K562 (cell line): ENCODE measurements at regions not wholly inside any gene's neighbourhood (a gene's known extent, or its start where the extent isn't known, plus 50 kb on each side); places are given as distances from the start of the nearest gene placed in this dataset.
A peak's percentile ranks its signal among the peaks of the same experiment; 100 is the strongest.
"Not testable (repeated sequence)": the region's sequence is repeated elsewhere in the genome, so short reads cannot be mapped to it uniquely, and the experiment has no call there.

Experiments
- ATF1 ChIP-seq, 2 experiments: fragments of 450-650 bp in 1 of 2; IDR thresholded peaks; 2 replicates each; pipeline ENCODE4 v1.6.1; 2016; ENCODE audit warnings: missing compliant biosample characterization in 1 of 2, missing genetic modification characterization in 1 of 2
- CSDE1 ChIP-seq, 2 experiments: fragments of 450-650 bp; IDR thresholded peaks; 2 replicates each; pipeline ENCODE4 v1.6.1; 2016; ENCODE audit warnings: mild to moderate bottlenecking in 1 of 2
- EHMT2 ChIP-seq: fragments of 450-650 bp; IDR thresholded peaks from 2 replicates; pipeline ENCODE4 v1.6.1; 2018; ENCODE audit warnings: antibody characterized with exemption
- EP400 ChIP-seq: fragments of 450-650 bp; IDR thresholded peaks from 2 replicates; pipeline ENCODE4 v1.6.1; 2017; ENCODE audit warnings: antibody characterized with exemption, mild to moderate bottlenecking, moderate library complexity
- L3MBTL2 ChIP-seq: fragments of 450-650 bp; IDR thresholded peaks from 2 replicates; pipeline ENCODE4 v1.6.1; 2016; ENCODE audit warnings: mild to moderate bottlenecking, moderate library complexity
- MAZ ChIP-seq, 2 experiments: fragments of 450-650 bp in 1 of 2; sonication (generic) in 1 of 2; formaldehyde crosslinking; IDR thresholded peaks in 1 of 2; conservative IDR thresholded peaks in 1 of 2; 2 replicates each; pipeline versions ENCODE4 v1.4.0 to v1.5.0; 2020; ENCODE audit warnings: mild to moderate bottlenecking in 1 of 2, missing genetic modification reagents in 1 of 2
- NR2C1 ChIP-seq, 2 experiments: fragments of 450-650 bp; IDR thresholded peaks; 2 replicates each; pipeline ENCODE4 v1.6.1; 2017; ENCODE audit warnings: mild to moderate bottlenecking in 2 of 2, antibody characterized with exemption in 1 of 2, inconsistent platforms in 1 of 2, missing compliant biosample characterization in 1 of 2, missing genetic modification characterization in 1 of 2
- NR2C2 ChIP-seq, 2 experiments: fragments of 200-800 bp in 1 of 2; sonication (Bioruptor generic) in 1 of 2; sonication (generic) in 1 of 2; formaldehyde crosslinking in 1 of 2; IDR thresholded peaks; 2 replicates each; pipeline versions ENCODE4 v1.6.1 to v1.8.0; 2016 to 2022; ENCODE audit warnings: mild to moderate bottlenecking in 1 of 2, missing compliant biosample characterization in 1 of 2, missing genetic modification characterization in 1 of 2, missing genetic modification reagents in 1 of 2
- NRF1 ChIP-seq, 2 experiments: fragments of 450-650 bp; IDR thresholded peaks in 1 of 2; conservative IDR thresholded peaks in 1 of 2; 2 replicates each; pipeline ENCODE4 v1.6.1; 2014; ENCODE audit warnings: mild to moderate bottlenecking in 2 of 2
- POLR2A ChIP-seq: fragments of 450-650 bp; conservative IDR thresholded peaks from 2 replicates; pipeline ENCODE4 v1.6.1; 2016
- RAD21 ChIP-seq, 2 experiments: fragments of 250-450 bp in 1 of 2; fragments of 450-650 bp in 1 of 2; sonication (Bioruptor Pico) in 1 of 2; formaldehyde crosslinking in 1 of 2; IDR thresholded peaks in 1 of 2; conservative IDR thresholded peaks in 1 of 2; 2 replicates each; pipeline versions ENCODE4 v1.4.0 to v1.8.0; 2020 to 2022; ENCODE audit warnings: mild to moderate bottlenecking in 2 of 2, moderate library complexity in 1 of 2
- TAF9B ChIP-seq: fragments of 450-650 bp; IDR thresholded peaks from 2 replicates; pipeline ENCODE4 v1.6.1; 2018; ENCODE audit warnings: mild to moderate bottlenecking; ENCODE audit not compliant: partially characterized antibody
- ZBTB17 ChIP-seq: fragments of 450-650 bp; formaldehyde crosslinking; IDR thresholded peaks from 2 replicates; pipeline ENCODE4 v1.4.0; 2020; ENCODE audit warnings: mild to moderate bottlenecking
- ZBTB40 ChIP-seq, 2 experiments: fragments of 450-650 bp in 1 of 2; sonication (generic) in 1 of 2; formaldehyde crosslinking in 1 of 2; IDR thresholded peaks; 2 replicates each; pipeline versions ENCODE4 v1.7.1 to v1.9.0; 2016 to 2022; ENCODE audit warnings: inconsistent platforms in 1 of 2, mild to moderate bottlenecking in 1 of 2, missing genetic modification reagents in 1 of 2
- ZNF639 ChIP-seq, 2 experiments: fragments of 200-800 bp in 1 of 2; sonication (Bioruptor generic) in 1 of 2; sonication (generic) in 1 of 2; formaldehyde crosslinking in 1 of 2; IDR thresholded peaks in 1 of 2; conservative IDR thresholded peaks in 1 of 2; 2 replicates each; pipeline versions ENCODE4 v1.5.0 to v1.6.1; 2016 to 2020; ENCODE audit warnings: missing compliant biosample characterization in 1 of 2, missing genetic modification characterization in 1 of 2, missing genetic modification reagents in 1 of 2

GRCh38 chr7:25743670-25744451 is 408.1 kb upstream of the NFE2L3 start (continued):
- peak; percentile 52; the same call in 1 of the 2 replicates for TF ChIP-seq EHMT2
- TF ChIP-seq L3MBTL2: peak; percentile 38; the same call in 1 of the 2 replicates
- peak; percentile 66 to 73 for TF ChIP-seq NRF1 (conservative IDR thresholded peaks at IDR 0.05 in 1 of 2, IDR thresholded peaks at IDR 0.05 in 1 of 2)
- TF ChIP-seq ZBTB40 (IDR thresholded peaks at IDR 0.05): 0 out of 2 replicates have a peak, but pooled peaks have one; percentile 11
- TF ChIP-seq ZBTB40, ATF1, NR2C2 (CRISPR knock-in tag; IDR thresholded peaks at IDR 0.05): not testable (repeated sequence)
- TF ChIP-seq NR2C1 (IDR thresholded peaks at IDR 0.05): peak; percentile 73
- peak; percentile 83 for TF ChIP-seq NR2C1 (tag; IDR thresholded peaks at IDR 0.05)
- TF ChIP-seq ATF1 (tag; IDR thresholded peaks at IDR 0.05): peak; percentile 34; the same call in 1 of the 2 replicates
- 0 out of 4 replicates have a peak, but pooled peaks of 1 of the 2 experiments have one; percentile 38 for TF ChIP-seq ZNF639 (CRISPR knock-in tag; conservative IDR thresholded peaks at IDR 0.05 in 1 of 2, IDR thresholded peaks at IDR 0.05 in 1 of 2)
- TF ChIP-seq RAD21 (CRISPR knock-in tag; conservative IDR thresholded peaks at IDR 0.05 in 1 of 2, IDR thresholded peaks at IDR 0.05 in 1 of 2): peak in 1 of 2 experiments; percentile 24; a peak in 1 of 4 replicates
- TF ChIP-seq MAZ (CRISPR knock-in tag; conservative IDR thresholded peaks at IDR 0.05 in 1 of 2, IDR thresholded peaks at IDR 0.05 in 1 of 2): 0 out of 4 replicates have a peak, but pooled peaks of 1 of the 2 experiments have one; percentile 20
- TF ChIP-seq NR2C2 (tag; IDR thresholded peaks at IDR 0.05): peak; percentile 88
- TF ChIP-seq CSDE1 (IDR thresholded peaks at IDR 0.05): peak in 1 of 2 experiments; percentile 27; a peak in 1 of 4 replicates
- peak; percentile 47; the same call in 1 of the 2 replicates for TF ChIP-seq POLR2A
- peak; percentile 25 for TF ChIP-seq TAF9B
- TF ChIP-seq EP400: peak; percentile 49
- TF ChIP-seq ZBTB17: 0 out of 2 replicates have a peak, but pooled peaks have one; percentile 50
